Smooth muscle cell (in vitro differentiated cells): ENCODE measurements at regions not wholly inside any gene's neighbourhood (a gene's known extent, or its start where the extent isn't known, plus 50 kb on each side); places are given as distances from the start of the nearest gene placed in this dataset.

ENCODE experiments used
- DNase-seq: peaks from one replicate; lab custom pipeline; 2025; ENCODE audit not compliant: unreplicated experiment; lab: John Stamatoyannopoulos, UW
- H2AFZ ChIP-seq: fragments of 200-600 bp; sonication (generic); 2 replicates; pipeline ENCODE4 v1.6.0; 2016; ENCODE audit warnings: antibody characterized with exemption, low read depth, mild to moderate bottlenecking
- H3F3A ChIP-seq: fragments of 200-600 bp; sonication (generic); 2 replicates; pipeline ENCODE4 v1.6.0; 2017; ENCODE audit warnings: antibody characterized with exemption, low read depth
- H3K27ac ChIP-seq: fragments of 200-600 bp; sonication (generic); 2 replicates; pipeline ENCODE4 v1.5.1; 2016; ENCODE audit warnings: low read depth, mild to moderate bottlenecking
- H3K27me3 ChIP-seq: fragments of 200-600 bp; sonication (generic); 2 replicates; pipeline ENCODE4 v1.6.1; 2016; ENCODE audit warnings: low read depth, mild to moderate bottlenecking
- H3K36me3 ChIP-seq: fragments of 200-600 bp; sonication (generic); 2 replicates; pipeline ENCODE4 v1.5.1; 2016; ENCODE audit warnings: low read depth
- H3K4me1 ChIP-seq: fragments of 200-600 bp; sonication (generic); 2 replicates; pipeline ENCODE4 v1.5.1; 2016; ENCODE audit warnings: low read depth
- H3K4me2 ChIP-seq: fragments of 200-600 bp; sonication (generic); 2 replicates; pipeline ENCODE4 v1.6.0; 2016; ENCODE audit warnings: mild to moderate bottlenecking
- H3K4me3 ChIP-seq: fragments of 200-600 bp; sonication (generic); 2 replicates; pipeline ENCODE4 v1.5.1; 2016; ENCODE audit warnings: mild to moderate bottlenecking
- H3K79me2 ChIP-seq: fragments of 200-600 bp; sonication (generic); 2 replicates; pipeline ENCODE4 v1.6.0; 2016; ENCODE audit warnings: low read depth, mild to moderate bottlenecking
- H3K9ac ChIP-seq: fragments of 200-600 bp; sonication (generic); 2 replicates; pipeline ENCODE4 v1.6.0; 2016; ENCODE audit warnings: low read depth
- H3K9me3 ChIP-seq: fragments of 200-600 bp; sonication (generic); replicated peaks from 2 replicates; pipeline ENCODE4 v1.5.1; 2016; ENCODE audit warnings: low read depth
- H4K20me1 ChIP-seq: fragments of 200-600 bp; sonication (generic); 2 replicates; pipeline ENCODE4 v1.6.0; 2016; ENCODE audit warnings: low read depth
- CTCF ChIP-seq: fragments of 200-600 bp; sonication (generic); IDR thresholded peaks from 2 replicates; pipeline ENCODE4 v1.5.1; 2017; ENCODE audit warnings: borderline replicate concordance, mild to moderate bottlenecking, antibody characterized with exemption; ENCODE audit not compliant: insufficient read depth, poor library complexity, severe bottlenecking
- WGBS: methylation state at CpG from one replicate; pipeline ENCODE4 v1.1.7; 2016; ENCODE audit warnings: low lambda C conversion rate; 5-methylcytosine and 5-hydroxymethylcytosine counted together

- peak overlapping the region; percentile 46 for H2AFZ ChIP-seq
- no peaks in the 10 kb centered on the region for H3K36me3 ChIP-seq
- peaks cover 10% of the 10 kb centered on the region for H3F3A ChIP-seq
- no peaks in the 10 kb centered on the region for H4K20me1 ChIP-seq
- no peak for TF ChIP-seq CTCF
- no peak overlapping the region for H3K9ac ChIP-seq
- WGBS, result 91% methylated on average over 1 of the region's 1 CpG
- peaks cover 14% of the 10 kb centered on the region for H3K4me1 ChIP-seq
- peak overlapping the region; percentile 62 for H3K27ac ChIP-seq
- H3K9me3 ChIP-seq, result no peaks in the 10 kb centered on the region
- no peaks in the 10 kb centered on the region for H3K79me2 ChIP-seq
- H3K27me3 ChIP-seq, result no peaks in the 10 kb centered on the region
- no peak overlapping the region for H3K4me3 ChIP-seq
- no peak for DNase-seq
- peak overlapping the region; percentile 33 for H3K4me2 ChIP-seq
These were observed 1298.7 kb upstream of the CNTN5 start for GRCh38 chr11:97722065-97722464.

GRCh38 chr11:97722721-97723120 lies 1298.0 kb upstream of the CNTN5 start:
- 56% methylated on average over 1 of the region's 1 CpG for WGBS
- Histone ChIP-seq H2AFZ (peak overlapping the region; percentile 46), H3F3A (peaks cover 10% of the 10 kb centered on the region), H3K4me3 (no peak overlapping the region), H4K20me1 (no peaks in the 10 kb centered on the region), H3K4me1 (peaks cover 14% of the 10 kb centered on the region), H3K27me3 (no peaks in the 10 kb centered on the region), H3K9ac (no peak overlapping the region), H3K79me2 (no peaks in the 10 kb centered on the region), H3K36me3 (no peaks in the 10 kb centered on the region), H3K9me3 (no peaks in the 10 kb centered on the region), H3K4me2 (peak overlapping the region; percentile 33), H3K27ac (peak overlapping the region; percentile 62)
- DNase-seq, result no peak
- no peak for TF ChIP-seq CTCF

- no peak for TF ChIP-seq CTCF
- H3K79me2 ChIP-seq, result no peaks in the 10 kb centered on the region
- no peaks in the 10 kb centered on the region for H3F3A ChIP-seq
- peaks cover 5% of the 10 kb centered on the region for H3K4me1 ChIP-seq
- peak overlapping the region; percentile 71 for H2AFZ ChIP-seq
- no peak overlapping the region for H3K4me3 ChIP-seq
- 52% methylated on average over 4 of the region's 4 CpGs for WGBS
- H3K36me3 ChIP-seq, result no peaks in the 10 kb centered on the region
- H3K27me3 ChIP-seq, result no peaks in the 10 kb centered on the region
- no peak overlapping the region for H3K9ac ChIP-seq
- H3K9me3 ChIP-seq, result no peaks in the 10 kb centered on the region
- H3K27ac ChIP-seq, result peak overlapping the region; percentile 20
- DNase-seq, result no peak
- peak overlapping the region; percentile 65 for H3K4me2 ChIP-seq
- H4K20me1 ChIP-seq, result no peaks in the 10 kb centered on the region
These were observed 1291.0 kb upstream of the CNTN5 start for GRCh38 chr11:97729546-97730272.

- Histone ChIP-seq H2AFZ (peak overlapping the region; percentile 70), H3K4me1 (peaks cover 5% of the 10 kb centered on the region), H3K27me3 (no peaks in the 10 kb centered on the region), H3K4me3 (no peak overlapping the region), H3K36me3 (no peaks in the 10 kb centered on the region), H3K9ac (no peak overlapping the region), H3K27ac (no peak overlapping the region), H4K20me1 (no peaks in the 10 kb centered on the region), H3K9me3 (no peaks in the 10 kb centered on the region), H3K79me2 (no peaks in the 10 kb centered on the region), H3F3A (no peaks in the 10 kb centered on the region), H3K4me2 (peak overlapping the region; percentile 4)
- no peak for TF ChIP-seq CTCF
- 60% methylated on average over 1 of the region's 1 CpG for WGBS
- no peak for DNase-seq
These were observed 1288.6 kb upstream of the CNTN5 start for GRCh38 chr11:97732011-97732632.
